NCI-H2171 (cell line): ENCODE measurements at regions not wholly inside any gene's neighbourhood (a gene's known extent, or its start where the extent isn't known, plus 50 kb on each side); places are given as distances from the start of the nearest gene placed in this dataset.

Experiments
- DNase-seq: peaks from one replicate; lab custom pipeline; 2025; lab: John Stamatoyannopoulos, UW

- DNase-seq = no peak
Observed at GRCh38 chr6:164294047-164294784, 879.7 kb downstream of the QKI start.

- DNase-seq = no peak
Observed at GRCh38 chr6:164291224-164291623, 876.7 kb downstream of the QKI start.

- no peak for DNase-seq
Observed at GRCh38 chr6:164290101-164290500, 875.6 kb downstream of the QKI start.

GRCh38 chr6:164286011-164286410, 871.5 kb downstream of the QKI start:
- DNase-seq = no peak

DNA sequence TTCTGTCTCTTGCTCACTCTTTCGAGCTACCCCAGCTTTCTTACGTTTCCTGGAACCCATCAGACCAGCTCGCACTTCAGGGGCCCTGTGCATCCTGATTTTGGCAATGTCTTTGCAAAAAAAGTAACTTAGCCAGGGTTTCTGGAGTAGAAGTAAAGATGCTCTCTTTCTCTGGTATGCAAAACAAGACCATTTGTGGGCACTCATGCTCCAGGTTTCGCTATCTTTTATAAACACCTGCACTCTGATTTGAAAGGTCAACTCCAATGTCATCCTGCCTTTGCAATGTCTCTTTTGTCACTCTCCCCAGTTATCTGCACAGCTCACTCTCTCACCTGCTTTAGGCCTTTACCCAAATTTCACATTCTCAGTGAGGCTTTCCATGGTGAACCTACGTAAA, 869.1 kb downstream of the QKI start:
- no peak for DNase-seq

DNA sequence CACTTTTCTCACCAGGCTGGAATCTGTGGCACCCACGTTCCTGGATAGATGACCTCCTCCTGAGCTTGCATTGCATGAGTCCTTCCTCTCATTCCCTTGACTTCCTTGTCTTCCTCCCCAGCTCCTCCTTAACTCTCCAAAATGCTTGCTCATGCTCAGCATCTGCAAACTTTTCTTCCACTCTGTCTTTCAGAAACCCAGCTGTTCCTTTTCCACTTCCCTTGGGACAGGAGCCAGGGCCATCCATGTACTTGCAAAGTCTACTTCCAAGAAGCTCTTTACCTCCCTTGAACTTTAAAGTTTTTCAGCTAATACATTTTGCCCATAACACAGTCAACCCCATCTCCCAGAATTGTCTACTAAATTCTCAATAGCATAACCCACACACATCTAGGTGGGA, 861.7 kb downstream of the QKI start:
- DNase-seq = no peak

DNA sequence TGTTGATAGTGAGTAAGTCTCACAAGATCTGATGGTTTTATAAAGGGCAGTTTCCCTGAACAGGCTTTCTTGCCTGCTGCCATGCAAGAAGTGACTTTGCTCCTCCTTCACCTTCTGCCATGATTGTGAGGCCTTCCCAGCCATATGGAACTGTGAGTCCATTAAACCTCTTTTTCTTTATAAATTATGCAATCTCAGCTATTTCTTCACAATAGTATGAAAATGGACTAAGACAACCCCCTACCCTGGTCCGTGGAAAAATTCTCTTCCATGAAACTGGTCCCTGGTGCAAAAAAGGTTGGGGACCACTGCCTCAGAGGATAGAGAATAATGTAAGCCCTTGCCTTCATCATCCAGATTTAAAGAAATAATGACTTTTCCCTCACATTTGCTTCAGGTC, 861.3 kb downstream of the QKI start:
- DNase-seq = no peak

DNA sequence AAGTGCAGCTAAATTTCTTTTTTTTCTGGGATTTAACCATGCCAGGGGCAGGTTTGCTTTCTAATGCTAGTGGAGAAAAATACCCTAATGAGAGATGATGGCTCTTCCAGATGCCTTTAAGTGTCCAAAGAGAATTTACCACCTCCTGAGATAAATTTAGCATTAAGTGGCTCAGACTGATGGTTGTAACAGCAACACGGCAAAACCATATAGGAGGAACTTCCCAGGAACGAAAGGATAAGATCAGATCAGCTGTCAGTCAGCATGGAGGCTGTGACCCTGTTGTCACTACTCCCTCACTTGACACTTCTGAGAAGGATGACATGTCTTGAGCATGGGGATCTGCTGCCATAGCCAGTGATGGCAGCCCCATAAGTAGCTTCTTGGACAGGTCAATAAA, 860.0 kb downstream of the QKI start:
- no peak for DNase-seq

- DNase-seq = no peak
Observed at GRCh38 chr6:164273491-164273890, 859.0 kb downstream of the QKI start.

DNA sequence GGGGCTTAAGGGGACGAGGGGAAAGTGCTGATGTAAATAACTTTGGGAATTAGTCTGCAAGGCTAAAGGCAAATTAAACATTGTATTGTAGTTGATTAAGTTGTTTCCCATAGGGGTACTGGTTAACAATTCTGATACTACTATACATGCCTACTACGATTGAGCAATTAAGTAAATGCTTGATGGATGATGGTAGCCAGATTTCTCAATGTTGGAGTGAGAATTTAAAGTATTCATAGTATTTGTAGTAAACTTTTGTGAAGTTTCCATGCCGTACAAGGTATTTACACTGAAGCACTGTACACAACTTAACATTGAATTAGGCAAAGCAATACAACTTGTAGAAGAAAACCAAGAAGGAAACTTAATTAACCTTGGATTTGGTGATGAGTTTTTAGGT, 852.3 kb downstream of the QKI start:
- no peak for DNase-seq

GRCh38 chr6:164262348-164262747, 847.8 kb downstream of the QKI start:
- no peak for DNase-seq

GRCh38 chr6:164258421-164258820, 843.9 kb downstream of the QKI start:
- no peak for DNase-seq

DNA sequence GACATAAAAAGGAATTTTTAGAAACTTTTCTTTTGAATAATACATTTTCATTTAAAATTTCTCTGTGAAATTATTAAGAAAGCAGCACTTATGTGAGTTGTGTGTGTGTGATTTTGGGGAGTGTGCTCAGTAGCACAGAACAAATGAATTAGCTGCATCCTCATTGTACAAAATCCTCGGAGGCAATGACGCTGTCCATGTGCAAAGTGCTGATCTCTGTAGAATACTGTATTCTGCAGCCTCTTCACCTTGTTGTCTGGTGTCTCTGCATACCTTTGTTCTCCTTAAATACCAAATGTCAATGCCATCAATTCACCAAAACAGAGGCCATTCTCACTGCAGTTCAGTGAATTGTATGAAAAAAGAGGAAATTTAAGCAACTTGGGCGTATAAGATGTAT, 838.4 kb downstream of the QKI start:
- DNase-seq = no peak

GRCh38 chr6:164252291-164252690, 837.8 kb downstream of the QKI start:
- no peak for DNase-seq

DNA sequence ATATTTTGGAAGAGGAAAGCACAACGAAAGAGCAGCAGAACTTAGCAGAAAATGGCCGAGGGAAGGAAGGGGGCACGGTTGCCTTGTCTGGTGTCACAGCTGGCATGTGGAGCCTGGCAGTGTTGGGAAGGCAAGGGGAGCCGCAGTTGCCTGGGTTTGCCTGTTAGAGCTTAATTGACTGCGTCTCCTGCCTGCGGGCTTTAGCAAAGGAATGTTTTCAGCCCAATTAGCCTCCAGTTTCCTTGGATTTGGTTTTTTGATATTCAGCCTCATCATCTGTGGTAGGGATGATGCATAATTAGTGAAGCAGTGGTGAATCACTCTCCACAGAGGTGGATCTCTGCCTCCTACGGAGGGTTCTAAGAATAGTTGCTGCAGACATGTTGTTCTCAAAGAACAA, 832.6 kb downstream of the QKI start:
- no peak for DNase-seq

GRCh38 chr6:164246082-164246481, 831.6 kb downstream of the QKI start:
- no peak for DNase-seq

DNA sequence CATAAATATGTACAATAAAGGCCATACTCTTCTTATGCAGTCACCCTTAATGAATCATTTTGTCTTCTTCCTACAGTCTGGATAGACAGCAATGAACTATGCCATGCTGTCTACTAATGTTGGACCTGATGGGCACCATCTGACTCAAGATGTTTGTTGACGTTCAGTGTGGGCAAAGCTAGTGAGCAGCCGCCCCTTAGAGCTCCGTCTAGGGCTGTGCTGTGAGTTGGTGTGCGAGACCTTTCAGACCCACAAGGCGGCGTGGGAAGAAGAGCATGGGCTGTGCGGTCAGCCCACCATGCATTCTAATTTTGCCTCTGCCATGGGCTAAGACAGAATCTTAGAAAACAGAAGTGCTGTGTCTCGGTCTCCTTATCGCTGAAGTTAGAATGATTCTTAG, 829.4 kb downstream of the QKI start:
- no peak for DNase-seq

- no peak for DNase-seq
Observed at GRCh38 chr6:164243012-164243610, 828.6 kb downstream of the QKI start.

- no peak for DNase-seq
Observed at GRCh38 chr6:164230804-164231203, 816.3 kb downstream of the QKI start.

GRCh38 chr6:164230259-164230658, 815.7 kb downstream of the QKI start:
- no peak for DNase-seq

DNA sequence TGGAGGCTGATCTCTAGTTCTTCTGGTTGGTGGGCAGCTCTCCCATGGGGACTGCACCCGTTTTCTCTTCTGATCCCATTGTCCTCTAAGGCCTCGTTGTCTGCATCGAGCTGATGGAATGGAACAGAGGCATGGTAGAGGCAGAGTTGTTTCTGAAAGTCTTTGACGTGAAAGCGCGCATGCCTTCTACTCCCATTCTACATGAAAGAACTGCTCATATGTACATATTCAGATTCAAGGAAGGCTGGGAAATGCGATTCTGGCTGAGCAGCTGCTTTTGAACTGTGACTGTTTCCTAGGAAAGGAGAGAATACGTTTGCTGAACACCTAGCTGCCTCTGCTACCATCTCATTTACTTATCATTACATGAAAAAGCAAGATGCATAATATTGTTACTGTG, 815.2 kb downstream of the QKI start:
- DNase-seq = no peak

- DNase-seq = no peak
Observed at GRCh38 chr6:164227952-164228522, 813.5 kb downstream of the QKI start.

DNA sequence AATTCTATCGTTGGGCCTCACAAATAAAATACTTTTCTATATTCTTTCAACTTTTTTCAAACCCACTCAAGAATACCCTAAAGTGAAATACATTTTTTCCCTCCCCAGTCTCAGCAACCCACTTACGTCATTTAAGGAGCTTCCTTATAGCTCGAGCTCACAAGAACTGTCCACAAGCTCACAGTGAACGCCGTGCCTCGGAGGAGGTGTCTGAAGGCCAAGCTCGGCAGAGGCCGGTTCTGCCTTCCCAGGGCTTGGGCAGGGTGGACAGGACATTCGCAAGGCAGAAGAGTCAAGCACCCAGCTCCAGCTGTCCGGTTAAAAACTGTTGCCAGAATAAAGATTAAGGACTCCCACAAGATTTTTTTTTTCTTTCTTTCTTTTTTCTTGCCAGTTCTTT, 802.3 kb downstream of the QKI start:
- DNase-seq = no peak

GRCh38 chr6:164216368-164216767, 801.9 kb downstream of the QKI start:
- DNase-seq = no peak
